AML-193 (cell line): ENCODE measurements at regions not wholly inside any gene's neighbourhood (a gene's known extent, or its start where the extent isn't known, plus 50 kb on each side); places are given as distances from the start of the nearest gene placed in this dataset.
"Not testable (repeated sequence)": the region's sequence is repeated elsewhere in the genome, so short reads cannot be mapped to it uniquely, and the experiment has no call there.

ENCODE experiments used
- DNase-seq, 2 experiments: peaks; one replicate each; lab custom pipeline; 2025; lab: John Stamatoyannopoulos, UW

- no peak for DNase-seq
Measured at GRCh38 chr5:163163858-163164257, 273.5 kb upstream of the CCNG1 start.

GRCh38 chr5:163165277-163165676 is 272.1 kb upstream of the CCNG1 start:
- DNase-seq, result no peak

DNA sequence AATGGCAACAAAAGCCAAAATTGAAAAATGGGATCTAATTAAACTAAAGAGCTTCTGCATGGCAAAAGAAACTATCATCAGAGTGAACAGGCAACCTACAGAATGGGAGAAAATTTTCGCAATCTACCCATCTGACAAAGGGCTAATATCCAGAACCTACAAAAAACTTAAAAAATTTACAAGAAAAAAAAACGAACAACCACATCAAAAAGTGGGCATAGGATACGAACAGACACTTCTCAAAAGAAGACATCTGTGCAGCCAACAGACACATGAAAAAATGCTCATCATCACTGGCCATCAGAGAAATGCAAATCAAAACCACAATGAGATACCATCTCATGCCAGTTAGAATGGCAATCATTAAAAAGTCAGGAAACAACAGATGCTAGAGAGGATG is 267.2 kb upstream of the CCNG1 start:
- not testable (repeated sequence) for DNase-seq

GRCh38 chr5:163172540-163173338 is 264.7 kb upstream of the CCNG1 start:
- no peak for DNase-seq

GRCh38 chr5:163177971-163178370 is 259.4 kb upstream of the CCNG1 start:
- DNase-seq, result no peak

- DNase-seq, result no peak
Measured at GRCh38 chr5:163185315-163185714, 252.1 kb upstream of the CCNG1 start.

- no peak for DNase-seq
Measured at GRCh38 chr5:163189023-163189553, 248.3 kb upstream of the CCNG1 start.

- DNase-seq, result no peak
Measured at GRCh38 chr5:163190283-163190682, 247.1 kb upstream of the CCNG1 start.

DNA sequence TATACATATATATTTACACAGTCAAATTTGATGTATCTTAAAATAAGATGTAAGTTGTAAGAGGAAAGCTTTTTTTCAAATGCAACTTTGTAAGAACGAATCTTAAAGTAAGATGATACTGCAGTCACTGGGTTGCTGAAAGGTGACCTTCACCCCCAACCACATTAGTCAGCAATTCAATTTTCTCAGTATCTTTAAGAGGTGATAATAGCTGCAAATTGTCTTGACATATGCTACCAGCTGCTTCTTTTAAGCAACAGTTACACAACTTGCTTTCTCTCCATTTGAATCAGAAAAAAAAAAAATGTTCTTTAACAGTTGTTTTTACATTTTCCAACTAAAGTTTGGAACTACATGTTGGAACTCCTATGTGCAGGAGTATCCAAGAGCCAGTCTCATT is 246.6 kb upstream of the CCNG1 start:
- no peak for DNase-seq

- DNase-seq, result no peak
Measured at GRCh38 chr5:163193886-163194285, 243.5 kb upstream of the CCNG1 start.

GRCh38 chr5:163205645-163206044 is 231.8 kb upstream of the CCNG1 start:
- no peak for DNase-seq

DNA sequence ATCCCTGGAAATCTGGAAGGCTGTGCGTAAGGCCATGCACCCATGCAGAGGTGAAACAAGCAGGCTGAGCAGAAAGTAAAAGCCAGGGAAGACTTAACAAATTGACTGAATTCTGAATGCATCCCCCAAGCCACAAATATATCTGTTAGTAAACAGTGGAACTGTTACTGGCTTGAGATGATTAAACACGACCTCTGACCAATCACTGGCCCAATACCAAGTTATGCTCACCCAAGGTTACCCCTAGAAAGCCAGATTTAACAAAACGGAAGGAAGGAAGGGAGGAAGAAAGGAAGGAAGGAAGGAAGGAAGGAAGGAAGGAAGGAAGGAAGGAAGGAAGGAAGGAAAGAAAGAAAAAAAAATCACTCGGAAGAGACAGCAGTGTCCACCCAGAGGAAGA is 215.8 kb upstream of the CCNG1 start:
- no peak for DNase-seq

DNA sequence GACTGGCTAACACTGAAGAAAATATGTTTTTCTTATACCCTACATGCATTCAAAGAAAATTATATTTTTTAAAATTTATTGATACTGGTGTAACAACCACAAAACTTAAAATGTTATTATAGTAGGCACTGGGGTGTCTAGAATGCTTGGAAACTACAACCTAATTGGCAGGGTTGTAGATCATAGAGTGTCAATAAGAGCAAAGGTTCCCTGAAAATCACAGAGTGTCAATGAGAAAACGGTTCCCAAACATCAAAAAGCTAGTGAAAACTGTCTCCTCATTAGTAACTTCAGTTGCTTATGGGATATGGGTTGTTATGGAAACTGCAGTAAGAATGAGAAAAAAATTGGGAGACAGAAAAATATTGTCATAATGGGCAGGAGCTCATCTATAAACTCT is 214.4 kb upstream of the CCNG1 start:
- DNase-seq, result no peak

DNA sequence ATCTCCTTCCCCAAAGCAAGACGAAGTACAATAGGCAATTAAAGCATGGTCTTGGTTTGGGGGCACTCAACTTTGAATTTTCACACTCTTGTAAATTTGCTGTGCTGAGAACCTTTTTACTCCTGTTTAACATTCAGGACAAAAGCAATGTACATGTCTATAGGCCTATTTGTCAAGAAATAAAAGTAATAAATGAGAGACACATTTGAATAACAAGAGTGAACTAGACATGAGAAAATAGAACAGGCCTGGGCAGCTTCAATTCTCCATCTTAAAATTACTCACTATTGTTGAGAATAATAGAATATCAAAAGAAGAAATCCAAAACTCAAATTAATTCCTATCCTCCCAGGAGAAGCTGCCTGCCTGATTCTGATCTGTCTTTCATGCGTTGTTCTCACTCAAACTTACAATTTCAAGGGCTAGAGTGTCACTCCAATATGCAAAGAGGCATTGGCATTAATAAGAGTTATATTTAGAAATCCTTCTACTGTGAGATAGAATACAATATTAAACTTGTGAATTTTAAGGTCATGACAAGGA is 192.9 kb upstream of the CCNG1 start:
- DNase-seq, result no peak

GRCh38 chr5:163245584-163245983 is 191.8 kb upstream of the CCNG1 start:
- no peak for DNase-seq

GRCh38 chr5:163248333-163248732 is 189.1 kb upstream of the CCNG1 start:
- DNase-seq, result no peak

GRCh38 chr5:163248871-163249270 is 188.5 kb upstream of the CCNG1 start:
- DNase-seq, result no peak

DNA sequence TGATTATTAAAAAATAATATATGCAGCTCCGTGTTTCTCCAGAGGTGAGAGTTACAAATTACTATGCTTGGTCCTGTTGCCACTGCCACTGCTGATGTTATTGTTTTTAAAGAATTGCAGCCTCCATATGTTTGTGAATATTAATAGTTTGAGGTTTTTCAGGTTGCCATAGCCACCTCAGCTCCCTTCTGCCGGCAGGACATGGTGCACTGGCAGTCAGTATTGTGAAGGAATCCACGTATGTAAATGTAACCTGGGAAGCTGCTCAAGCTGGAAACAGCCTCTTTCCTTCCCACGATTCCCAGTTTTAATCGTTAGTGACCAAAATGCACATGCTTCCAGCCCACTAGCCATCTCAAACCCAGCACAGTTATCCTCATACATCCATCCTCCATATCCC is 184.4 kb upstream of the CCNG1 start:
- DNase-seq, result no peak

GRCh38 chr5:163259495-163259894 is 177.9 kb upstream of the CCNG1 start:
- DNase-seq, result no peak

- DNase-seq, result no peak
Measured at GRCh38 chr5:163260471-163260870, 176.9 kb upstream of the CCNG1 start.

DNA sequence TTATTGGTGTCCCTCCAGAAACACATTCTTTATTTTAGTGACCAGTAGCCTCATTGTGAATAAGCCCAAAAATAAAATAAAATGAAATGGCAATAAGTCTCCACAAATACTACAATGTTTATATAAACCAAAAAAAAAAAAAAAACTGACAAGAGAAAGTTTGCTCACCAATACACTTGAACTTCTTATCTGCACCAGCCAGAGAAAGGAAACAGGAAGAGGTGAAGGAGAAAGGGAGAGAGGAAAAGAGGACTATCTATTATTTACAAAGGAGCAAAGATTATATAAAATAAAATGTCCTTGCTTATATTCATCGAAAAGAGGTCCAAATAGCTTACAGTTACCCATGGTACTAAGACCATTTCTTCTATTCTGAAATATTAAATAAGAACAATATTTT is 176.4 kb upstream of the CCNG1 start:
- no peak for DNase-seq

GRCh38 chr5:163261647-163262269 is 175.6 kb upstream of the CCNG1 start:
- no peak for DNase-seq

DNA sequence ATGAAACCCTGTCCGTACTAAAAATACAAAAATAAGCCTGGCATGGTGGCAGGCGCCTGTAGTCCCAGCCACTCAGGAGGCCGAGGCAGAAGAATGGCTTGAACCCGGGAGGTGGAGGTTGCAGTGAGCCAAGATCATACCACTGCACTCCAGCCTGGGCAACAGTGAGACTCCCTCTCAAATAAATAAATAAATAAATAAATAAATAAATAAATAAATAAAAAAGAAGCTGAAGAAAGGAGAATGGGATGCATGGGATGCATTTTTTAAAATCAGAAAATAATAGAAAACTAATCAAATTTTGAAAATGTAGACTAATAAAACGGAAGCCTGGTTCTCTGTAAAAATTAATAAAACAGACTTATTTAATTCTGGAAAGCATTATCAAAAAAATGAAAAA is 171.1 kb upstream of the CCNG1 start:
- DNase-seq, result not testable (repeated sequence)
